ENCODE measurements at regions not wholly inside any gene's neighbourhood (a gene's known extent, or its start where the extent isn't known, plus 50 kb on each side); places are given as distances from the start of the nearest gene placed in this dataset.
"Not testable (repeated sequence)": the region's sequence is repeated elsewhere in the genome, so short reads cannot be mapped to it uniquely, and the experiment has no call there.

DNA sequence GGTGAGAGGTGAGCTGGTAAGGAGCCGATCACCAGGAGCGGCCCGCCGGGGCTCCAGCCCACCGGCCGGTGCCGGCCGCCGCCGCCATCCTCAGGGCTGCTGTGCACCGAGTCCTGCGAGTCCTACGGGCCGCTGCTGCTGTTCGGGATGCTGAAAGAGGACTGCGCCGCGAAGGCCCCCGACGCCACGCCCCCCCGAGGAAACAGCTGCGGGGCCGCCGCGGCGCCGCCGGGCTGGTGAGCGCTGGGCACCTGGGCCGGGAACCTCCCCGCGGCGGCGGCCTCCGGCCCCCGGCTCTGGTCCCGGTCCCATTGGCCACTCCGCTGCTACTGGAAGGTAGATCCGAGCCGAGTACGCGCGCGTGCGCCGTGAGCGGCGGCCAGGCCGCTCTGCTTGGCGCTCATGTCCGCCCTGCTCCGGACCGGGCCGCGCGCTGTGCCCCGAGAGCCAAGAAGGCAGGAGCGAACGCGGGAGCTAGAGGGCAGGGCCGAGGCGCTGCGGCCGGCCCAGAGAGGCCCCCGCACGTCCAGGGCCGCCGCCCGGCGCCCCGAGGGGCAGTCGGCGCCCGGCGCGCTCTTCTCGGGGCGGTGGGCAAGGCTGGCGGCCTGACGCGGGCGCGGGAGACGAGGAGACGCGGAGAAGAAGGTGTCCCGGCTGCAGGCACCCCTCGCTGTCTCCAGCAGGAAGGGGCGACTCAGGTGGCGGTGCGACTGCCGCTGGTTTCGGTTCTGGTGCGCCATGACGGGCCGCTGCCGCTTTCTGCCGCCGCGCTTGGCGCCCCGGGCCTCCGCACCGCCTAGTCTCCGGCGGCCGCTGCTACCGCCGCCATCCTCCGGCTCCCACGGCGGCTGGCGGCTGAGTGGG, 121.3 kb upstream of the WIPF3 start:
- DNase-seq (ENCODE audit: extremely low read depth, low read depth), result peak; percentile 49
- TF ChIP-seq CTCF (IDR thresholded peaks at IDR 0.05; ENCODE audit: low read depth, low read length), result no peak

DNA sequence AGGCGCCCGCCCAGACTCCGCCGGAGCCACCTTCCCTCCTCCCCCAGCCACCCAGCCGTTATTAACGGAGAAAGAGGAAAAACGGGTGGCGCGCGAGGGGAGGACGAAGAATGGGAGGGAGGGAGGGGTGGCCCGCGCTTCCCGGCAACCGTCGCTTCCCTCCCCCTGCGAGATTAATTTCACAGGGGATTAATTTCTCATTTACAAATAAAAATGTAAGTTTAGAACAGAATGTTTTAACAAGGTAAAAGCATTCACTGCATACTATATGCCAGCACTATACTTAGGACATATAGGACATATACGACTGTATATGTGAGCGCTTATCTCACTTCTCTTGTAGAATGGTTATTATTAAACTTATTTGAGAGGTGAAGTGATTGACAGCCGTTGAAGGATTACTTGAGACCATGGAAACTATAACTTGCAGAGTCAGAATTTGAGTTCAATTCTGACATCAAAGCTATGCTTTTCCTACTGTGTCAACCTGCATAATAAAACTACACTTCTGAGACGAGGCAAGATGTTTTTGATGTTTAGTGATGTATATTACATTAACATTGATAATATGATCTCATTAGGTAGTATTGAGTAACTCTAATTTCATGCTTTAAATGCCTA, 120.5 kb upstream of the WIPF3 start:
- DNase-seq (ENCODE audit: extremely low read depth, low read depth), result not testable (repeated sequence)

DNA sequence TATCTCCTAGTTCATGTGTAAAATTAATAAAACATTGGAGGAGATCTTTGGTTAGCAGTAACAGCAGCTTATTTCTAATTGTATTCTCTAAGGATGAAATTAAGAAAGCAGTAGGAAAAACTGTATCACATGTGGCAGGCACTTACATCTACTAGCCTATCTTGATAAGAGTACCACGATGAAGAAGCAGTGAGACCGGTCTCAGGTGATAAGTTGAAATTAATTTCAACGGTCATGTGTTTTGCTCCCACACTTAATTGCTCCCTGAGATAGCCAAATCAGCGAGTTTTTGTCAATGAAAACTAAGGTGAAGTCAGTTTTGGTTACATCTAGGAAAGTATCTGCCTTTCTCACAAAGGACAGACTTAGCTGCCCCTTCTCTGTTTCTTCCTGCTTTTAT, 115.8 kb upstream of the WIPF3 start:
- DNase-seq (ENCODE audit: extremely low read depth, low read depth), result not testable (repeated sequence)

- DNase-seq (ENCODE audit: extremely low read depth, low read depth), result not testable (repeated sequence)
Measured at GRCh38 chr7:29696402-29696801, 109.9 kb upstream of the WIPF3 start.

DNA sequence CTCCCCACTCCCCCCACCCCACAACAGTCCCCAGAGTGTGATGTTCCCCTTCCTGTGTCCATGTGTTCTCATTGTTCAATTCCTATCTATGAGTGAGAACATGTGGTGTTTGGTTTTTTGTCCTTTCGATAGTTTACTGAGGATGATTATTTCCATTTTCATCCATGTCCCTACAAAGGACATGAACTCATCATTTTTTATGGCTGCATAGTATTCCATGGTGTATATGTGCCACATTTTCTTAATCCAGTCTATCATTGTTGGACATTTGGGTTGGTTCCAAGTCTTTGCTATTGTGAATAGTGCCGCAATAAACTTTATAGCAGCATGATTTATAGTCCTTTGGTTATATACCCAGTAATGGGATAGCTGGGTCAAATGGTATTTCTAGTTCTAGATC, 106.6 kb upstream of the WIPF3 start:
- DNase-seq (ENCODE audit: extremely low read depth, low read depth), result not testable (repeated sequence)

DNA sequence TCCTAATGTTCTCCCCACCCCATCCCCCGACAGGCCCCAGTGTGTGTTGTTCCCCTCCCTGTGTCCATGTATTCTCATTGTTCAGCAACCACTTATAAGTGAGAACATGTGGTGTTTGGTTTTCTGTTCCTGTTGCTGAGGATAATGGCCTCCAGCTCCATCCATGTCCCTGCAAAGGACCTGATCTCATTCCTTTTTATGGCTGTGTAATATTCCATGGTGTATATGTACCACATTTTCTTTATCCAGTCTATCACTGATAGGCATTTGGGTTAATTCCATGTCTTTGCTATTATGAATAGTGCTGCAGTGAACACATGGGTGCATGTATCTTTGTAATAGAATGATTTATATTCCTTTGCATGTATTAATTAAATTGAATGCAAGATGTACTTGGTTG, 104.8 kb upstream of the WIPF3 start:
- DNase-seq (ENCODE audit: extremely low read depth, low read depth), result not testable (repeated sequence)

- DNase-seq (ENCODE audit: extremely low read depth, low read depth), result not testable (repeated sequence)
Measured at GRCh38 chr7:29703830-29704229, 102.5 kb upstream of the WIPF3 start.

- not testable (repeated sequence) for DNase-seq (ENCODE audit: extremely low read depth, low read depth)
Measured at GRCh38 chr7:29709002-29709401, 97.3 kb upstream of the WIPF3 start.

- peak; percentile 15 for DNase-seq (ENCODE audit: extremely low read depth, low read depth)
Measured at GRCh38 chr7:29723127-29723526, 83.2 kb upstream of the WIPF3 start.

GRCh38 chr7:29723599-29723998, 82.7 kb upstream of the WIPF3 start:
- no peak for TF ChIP-seq CTCF (IDR thresholded peaks at IDR 0.05; ENCODE audit: low read depth, low read length)
- no peak for DNase-seq (ENCODE audit: extremely low read depth, low read depth)

DNA sequence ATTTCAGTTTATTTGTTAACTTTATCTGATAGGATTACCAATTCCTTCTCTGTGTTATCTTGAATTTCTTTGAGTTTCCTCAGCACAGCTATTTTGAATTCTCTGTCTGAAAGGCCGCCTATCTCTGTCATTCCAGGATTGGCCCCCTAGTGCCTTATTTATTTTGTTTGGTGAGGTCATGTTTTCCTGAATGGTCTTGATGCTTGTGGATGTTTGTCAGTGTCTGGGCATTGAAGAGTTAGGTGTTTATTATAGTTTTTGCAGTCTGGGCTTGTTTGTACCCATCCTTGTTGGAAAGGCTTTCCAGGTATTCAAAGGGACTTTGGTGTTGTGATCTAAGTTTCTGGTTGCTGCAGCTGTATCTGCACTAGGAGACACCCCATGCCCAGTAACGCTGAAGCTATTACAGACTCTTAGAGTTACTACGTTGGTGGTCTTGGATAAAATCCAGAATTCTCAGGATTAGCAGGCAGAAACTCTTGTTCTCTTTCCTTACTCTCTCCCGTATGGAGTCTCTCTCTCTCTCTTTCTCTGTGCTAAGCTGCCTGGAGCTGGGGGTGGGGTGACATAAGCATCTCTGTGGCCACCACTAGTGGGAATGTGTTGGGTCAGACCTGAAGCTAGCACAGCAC, 76.7 kb upstream of the WIPF3 start:
- not testable (repeated sequence) for DNase-seq (ENCODE audit: extremely low read depth, low read depth)

DNA sequence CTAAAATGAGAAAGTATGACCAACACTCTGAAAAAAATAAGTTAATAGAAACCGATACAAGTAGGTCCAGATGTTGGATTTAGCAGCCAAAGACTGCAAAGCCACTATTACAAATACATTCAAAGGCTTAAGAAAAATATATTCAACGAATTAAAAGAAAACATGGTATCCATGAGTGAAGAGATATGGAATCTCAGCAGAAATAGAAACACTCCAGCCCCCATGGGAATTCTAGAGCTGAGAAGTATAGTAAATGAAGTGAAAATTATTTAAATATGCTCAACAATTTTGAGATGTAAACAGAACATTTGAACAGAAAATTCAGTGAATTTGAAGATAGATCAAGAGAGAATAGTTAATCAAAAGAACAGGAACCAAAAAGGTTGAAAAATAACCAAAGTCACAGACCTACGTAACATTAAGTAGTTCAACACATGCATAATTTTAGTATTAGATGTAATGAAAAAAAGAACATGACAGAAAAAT, 72.0 kb upstream of the WIPF3 start:
- no peak for DNase-seq (ENCODE audit: extremely low read depth, low read depth)
- TF ChIP-seq CTCF (IDR thresholded peaks at IDR 0.05; ENCODE audit: low read depth, low read length), result no peak

- DNase-seq (ENCODE audit: extremely low read depth, low read depth), result not testable (repeated sequence)
Measured at GRCh38 chr7:29747645-29748245, 58.6 kb upstream of the WIPF3 start.

Data from AG09319 (cell line).